ENCODE measurements at regions not wholly inside any gene's neighbourhood (a gene's known extent, or its start where the extent isn't known, plus 50 kb on each side); places are given as distances from the start of the nearest gene placed in this dataset.
"Not testable (repeated sequence)": the region's sequence is repeated elsewhere in the genome, so short reads cannot be mapped to it uniquely, and the experiment has no call there.

DNA sequence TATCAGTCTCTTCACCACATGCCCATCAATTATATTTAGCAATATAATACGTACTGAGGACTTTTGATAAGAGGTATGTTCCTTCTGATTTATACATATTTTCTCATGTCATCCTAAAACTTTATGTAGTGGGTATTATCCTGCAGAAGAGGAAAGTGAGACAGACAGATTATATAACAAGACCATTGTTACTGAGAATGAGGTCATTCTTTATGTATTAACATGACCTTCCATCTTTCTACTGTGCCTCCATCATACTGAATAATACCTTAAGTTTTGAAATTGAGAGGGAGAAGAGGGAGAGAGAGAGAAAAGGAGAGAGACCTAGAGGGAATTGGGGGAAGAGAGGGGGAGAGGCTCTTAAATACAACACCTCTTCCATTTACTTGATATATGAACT is 90.9 kb upstream of the CARMIL1 start:
- intact Hi-C loops (cut with DNase I), result no loop called here

GRCh38 chr6:25192590-25193459 is 86.3 kb upstream of the CARMIL1 start:
- intact Hi-C loops (cut with DNase I), result no loop called here
- no peak for DNase-seq (ENCODE audit: low spot score)

More for the DNA sequence above, 90.9 kb upstream of the CARMIL1 start:
- no peak for DNase-seq (ENCODE audit: low spot score)

GRCh38 chr6:25193460-25194171 is 85.6 kb upstream of the CARMIL1 start:
- DNase-seq (ENCODE audit: low spot score), result no peak
- intact Hi-C loops (cut with DNase I), result no loop called here

- DNase-seq (ENCODE audit: low spot score), result no peak
- intact Hi-C loops (cut with DNase I), result no loop called here
These were observed 84.9 kb upstream of the CARMIL1 start for GRCh38 chr6:25194172-25194678.

GRCh38 chr6:25196464-25196863 is 82.7 kb upstream of the CARMIL1 start:
- intact Hi-C loops (cut with DNase I), result no loop called here

GRCh38 chr6:25197111-25197510 is 82.1 kb upstream of the CARMIL1 start:
- no peak for DNase-seq (ENCODE audit: low spot score)
- intact Hi-C loops (cut with DNase I), result no loop called here

More at GRCh38 chr6:25196464-25196863, 82.7 kb upstream of the CARMIL1 start:
- no peak for DNase-seq (ENCODE audit: low spot score)

- intact Hi-C loops (cut with DNase I), result no loop called here
- DNase-seq (ENCODE audit: low spot score), result no peak
These were observed 79.6 kb upstream of the CARMIL1 start for GRCh38 chr6:25199544-25199943.

DNA sequence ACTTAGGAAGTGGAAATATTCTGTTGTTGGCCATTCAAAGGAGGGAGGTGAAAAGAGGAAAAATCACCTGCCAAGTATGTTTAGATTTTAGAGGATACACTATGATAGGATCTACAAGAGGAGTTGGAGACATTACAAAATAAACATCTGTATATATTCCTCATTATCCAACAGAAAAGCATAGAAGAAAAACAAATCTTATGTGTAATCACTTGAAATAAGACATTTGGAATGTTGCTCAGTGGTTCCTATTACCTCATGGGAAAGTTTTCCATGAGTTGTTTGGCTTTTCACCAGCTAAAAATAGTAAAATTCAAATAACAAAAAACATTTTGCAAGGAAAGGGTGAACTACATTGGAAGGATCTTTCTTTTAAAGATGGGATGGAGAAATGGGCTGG is 76.7 kb upstream of the CARMIL1 start:
- intact Hi-C loops (cut with DNase I), result no loop called here
- DNase-seq (ENCODE audit: low spot score), result no peak

- no peak for DNase-seq (ENCODE audit: low spot score)
- intact Hi-C loops (cut with DNase I), result no loop called here
These were observed 73.5 kb upstream of the CARMIL1 start for GRCh38 chr6:25205629-25206028.

DNA sequence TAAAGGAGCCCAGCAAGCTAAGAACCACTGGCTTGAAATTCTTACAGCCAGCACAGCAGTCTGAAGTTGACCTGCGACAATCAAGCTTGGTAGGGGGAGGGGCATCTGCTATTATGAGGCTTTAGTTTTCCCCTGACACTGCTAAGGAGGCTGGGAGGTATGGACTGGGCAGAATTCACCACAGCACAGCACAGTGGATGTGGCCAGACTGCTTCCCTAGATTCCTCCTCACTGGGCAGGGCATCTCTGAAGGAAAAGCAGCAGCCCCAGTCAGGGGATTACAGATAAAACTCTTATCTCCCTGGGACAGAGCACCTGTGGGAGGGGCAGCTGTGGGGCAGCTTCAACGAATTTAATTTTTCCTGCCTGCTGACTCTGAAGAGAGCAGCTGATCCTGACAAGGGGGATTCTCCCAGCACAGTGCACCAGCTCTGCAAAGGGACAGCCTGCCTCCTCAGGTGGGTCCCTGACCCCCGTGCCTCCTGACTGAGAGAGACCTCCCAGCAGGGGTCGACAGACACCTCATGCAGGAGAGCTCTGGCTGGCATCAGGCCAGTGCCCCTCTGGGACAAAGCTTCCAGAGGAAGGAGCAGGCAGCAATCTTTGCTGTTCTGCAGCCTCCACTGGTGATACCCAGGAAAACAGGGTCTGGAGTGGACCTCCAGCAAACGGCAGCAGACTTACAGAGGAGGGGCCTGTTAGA is 71.6 kb upstream of the CARMIL1 start:
- DNase-seq (ENCODE audit: low spot score); intact Hi-C loops (cut with DNase I): not testable (repeated sequence)

DNA sequence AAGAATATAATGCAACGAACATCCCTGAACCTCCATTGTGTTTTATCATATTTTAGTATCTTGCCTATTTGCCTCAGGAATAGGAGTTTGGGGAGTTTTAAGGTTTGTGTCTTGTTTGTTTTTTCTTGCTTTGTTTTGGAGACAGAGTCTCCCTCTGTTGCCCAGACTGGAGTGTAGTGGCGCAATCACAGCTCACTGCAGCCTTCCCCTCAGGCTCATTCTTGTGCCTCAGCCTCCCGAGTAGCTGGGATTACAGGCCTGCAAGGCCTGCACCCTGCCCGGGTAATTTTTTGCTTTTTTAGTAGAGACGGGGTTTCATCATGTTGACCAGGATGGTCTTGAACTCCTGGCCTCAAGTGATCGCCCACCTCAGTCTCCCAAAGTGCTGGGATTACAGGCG is 63.3 kb upstream of the CARMIL1 start:
- no peak for DNase-seq (ENCODE audit: low spot score)
- intact Hi-C loops (cut with DNase I), result no loop called here

- DNase-seq (ENCODE audit: low spot score), result no peak
- intact Hi-C loops (cut with DNase I), result no loop called here
These were observed 61.9 kb upstream of the CARMIL1 start for GRCh38 chr6:25217302-25217701.

DNA sequence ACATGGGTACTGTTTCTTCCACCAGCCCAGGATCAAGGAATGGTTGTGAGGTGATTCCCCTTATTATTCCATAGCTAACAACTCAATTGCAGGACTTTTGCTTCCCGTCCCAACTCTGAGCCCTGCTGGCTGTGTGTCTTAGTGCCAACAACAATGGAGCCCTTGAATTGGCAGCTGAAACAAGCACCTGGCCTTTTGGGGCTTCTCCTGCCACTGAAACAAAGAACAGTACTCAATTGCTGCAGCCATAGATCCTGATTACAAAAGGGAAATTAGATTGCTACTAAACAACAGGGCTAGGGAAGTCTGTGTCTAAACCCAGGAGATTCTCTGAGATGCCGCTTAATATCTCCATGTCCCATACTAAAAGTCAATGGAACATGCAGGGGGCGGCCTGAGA is 61.3 kb upstream of the CARMIL1 start:
- no peak for DNase-seq (ENCODE audit: low spot score)
- intact Hi-C loops (cut with DNase I), result no loop called here

DNA sequence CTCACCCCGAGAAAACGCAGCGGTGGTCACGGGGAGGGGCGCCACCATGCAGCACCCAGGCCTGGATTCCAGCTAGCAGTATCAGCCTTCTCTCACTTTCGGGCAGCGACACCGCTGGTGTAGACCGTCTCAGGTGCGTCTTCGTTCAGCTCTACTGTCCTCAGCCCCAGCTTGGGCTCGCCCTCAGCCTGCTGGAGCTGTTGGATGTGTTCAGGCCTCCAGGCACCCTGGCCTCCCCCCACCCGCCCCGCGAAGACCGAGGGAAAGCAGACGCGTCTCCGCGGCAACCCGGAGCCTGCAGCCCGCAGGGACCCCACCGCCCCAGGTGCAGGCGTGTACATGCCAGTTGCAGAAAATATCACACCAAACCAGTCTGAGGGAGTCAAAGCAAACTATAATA is 60.8 kb upstream of the CARMIL1 start:
- intact Hi-C loops (cut with DNase I), result no loop called here
- no peak for DNase-seq (ENCODE audit: low spot score)

GRCh38 chr6:25219216-25219916 is 59.8 kb upstream of the CARMIL1 start:
- DNase-seq (ENCODE audit: low spot score), result no peak
- intact Hi-C loops (cut with DNase I), result no loop called here

GRCh38 chr6:25219917-25220278 is 59.3 kb upstream of the CARMIL1 start:
- intact Hi-C loops (cut with DNase I), result no loop called here
- no peak for DNase-seq (ENCODE audit: low spot score)

GRCh38 chr6:25220857-25221256 is 58.3 kb upstream of the CARMIL1 start:
- intact Hi-C loops (cut with DNase I), result no loop called here
- no peak for DNase-seq (ENCODE audit: low spot score)

DNA sequence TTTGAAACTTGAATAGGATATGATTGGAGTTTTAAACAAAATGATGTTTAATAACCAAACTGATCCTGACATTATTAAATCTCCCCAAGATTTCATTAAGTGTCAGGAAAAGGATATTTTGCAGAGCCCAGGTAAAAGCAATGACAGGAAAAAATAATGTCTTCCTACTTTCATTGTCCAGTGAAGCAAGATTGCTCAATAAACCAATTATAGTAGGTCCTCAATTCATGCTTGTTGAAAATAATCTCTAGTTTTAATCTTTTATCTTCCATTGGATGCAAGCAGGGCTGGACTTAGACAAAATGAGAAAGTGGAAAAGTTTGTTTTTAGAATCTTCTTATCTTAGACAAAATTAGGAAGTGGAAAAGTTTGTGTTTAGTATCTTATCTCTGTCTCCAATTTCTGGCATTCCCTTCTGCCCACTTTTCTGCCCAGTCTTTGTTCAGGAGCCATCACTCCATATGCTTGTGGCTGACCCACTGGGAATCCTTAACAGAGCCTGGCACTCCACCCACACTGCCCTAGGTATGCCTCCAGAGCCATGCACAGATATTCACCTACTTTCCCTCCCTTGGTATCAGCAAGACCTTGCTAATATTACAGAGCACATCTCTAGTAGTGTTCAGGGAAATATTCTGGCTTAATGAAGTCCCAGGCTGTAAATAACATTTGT is 57.0 kb upstream of the CARMIL1 start:
- DNase-seq (ENCODE audit: low spot score), result no peak
- intact Hi-C loops (cut with DNase I), result no loop called here

DNA sequence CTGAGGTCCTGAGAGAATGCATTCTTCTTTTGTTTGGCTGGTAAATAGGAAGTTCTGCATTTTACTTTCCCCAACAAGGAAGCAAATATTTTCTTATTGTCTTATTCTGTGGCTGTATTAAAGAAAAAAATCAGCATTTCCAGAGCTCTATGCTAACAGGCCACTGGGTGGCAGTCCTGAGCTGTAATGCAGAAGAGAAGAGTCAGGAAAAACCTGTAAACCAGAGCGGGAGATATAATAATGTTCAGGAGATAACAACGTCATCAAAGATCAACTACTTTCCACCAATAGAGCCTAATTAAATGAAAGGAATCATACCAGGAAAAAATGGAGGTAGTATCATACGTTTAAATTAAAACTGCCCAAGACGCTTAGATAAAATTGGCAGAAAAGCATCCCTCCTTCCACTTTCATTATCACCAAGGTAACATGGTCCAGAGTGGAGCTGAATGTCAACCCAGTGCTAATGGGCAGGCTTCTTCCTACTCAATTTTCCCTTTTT is 55.6 kb upstream of the CARMIL1 start:
- no peak for DNase-seq (ENCODE audit: low spot score)
- intact Hi-C loops (cut with DNase I), result no loop called here
